DND-41 (cell line): ENCODE measurements at regions not wholly inside any gene's neighbourhood (a gene's known extent, or its start where the extent isn't known, plus 50 kb on each side); places are given as distances from the start of the nearest gene placed in this dataset.

Experiments used
- EZH2 ChIP-seq: IDR thresholded peaks from 3 replicates; pipeline ENCODE4 v1.6.1; 2012; ENCODE audit warnings: borderline replicate concordance, low read depth, mild to moderate bottlenecking, moderate library complexity, low read length, inconsistent platforms; ENCODE audit not compliant: severe bottlenecking
- TF ChIP-seq, protein P1 (sequence below): IDR thresholded peaks from 2 replicates; pipeline ENCODE4 v1.5.1; 2012; ENCODE audit warnings: borderline replicate concordance, low read length, moderate library complexity, mild to moderate bottlenecking; ENCODE audit not compliant: poor library complexity, severe bottlenecking; ENCODE audit errors: extremely low read depth

- TF ChIP-seq, protein P1, sequence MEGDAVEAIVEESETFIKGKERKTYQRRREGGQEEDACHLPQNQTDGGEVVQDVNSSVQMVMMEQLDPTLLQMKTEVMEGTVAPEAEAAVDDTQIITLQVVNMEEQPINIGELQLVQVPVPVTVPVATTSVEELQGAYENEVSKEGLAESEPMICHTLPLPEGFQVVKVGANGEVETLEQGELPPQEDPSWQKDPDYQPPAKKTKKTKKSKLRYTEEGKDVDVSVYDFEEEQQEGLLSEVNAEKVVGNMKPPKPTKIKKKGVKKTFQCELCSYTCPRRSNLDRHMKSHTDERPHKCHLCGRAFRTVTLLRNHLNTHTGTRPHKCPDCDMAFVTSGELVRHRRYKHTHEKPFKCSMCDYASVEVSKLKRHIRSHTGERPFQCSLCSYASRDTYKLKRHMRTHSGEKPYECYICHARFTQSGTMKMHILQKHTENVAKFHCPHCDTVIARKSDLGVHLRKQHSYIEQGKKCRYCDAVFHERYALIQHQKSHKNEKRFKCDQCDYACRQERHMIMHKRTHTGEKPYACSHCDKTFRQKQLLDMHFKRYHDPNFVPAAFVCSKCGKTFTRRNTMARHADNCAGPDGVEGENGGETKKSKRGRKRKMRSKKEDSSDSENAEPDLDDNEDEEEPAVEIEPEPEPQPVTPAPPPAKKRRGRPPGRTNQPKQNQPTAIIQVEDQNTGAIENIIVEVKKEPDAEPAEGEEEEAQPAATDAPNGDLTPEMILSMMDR = no peak
- TF ChIP-seq EZH2 = no peak
Observed at GRCh38 chr2:235191486-235191885, 239.7 kb downstream of the SH3BP4 start.
